Stomach (tissue), 4 donors: ENCODE measurements at regions not wholly inside any gene's neighbourhood (a gene's known extent, or its start where the extent isn't known, plus 50 kb on each side); places are given as distances from the start of the nearest gene placed in this dataset.

ENCODE experiments used
- EP300 ChIP-seq: sonication (generic); formaldehyde crosslinking; IDR thresholded peaks from one replicate; pipeline ENCODE4 v1.6.1; 2017; ENCODE audit warnings: antibody characterized with exemption
- POLR2A ChIP-seq, 4 donors: fragments of 450-650 bp; IDR thresholded peaks; one replicate each; pipeline ENCODE4 v1.6.1; 2016; ENCODE audit warnings: antibody characterized with exemption in 4 of 4, control low read depth in 2 of 4, mild to moderate bottlenecking in 1 of 4, moderate library complexity in 1 of 4
- TF ChIP-seq, protein P1 (sequence below), 7 experiments: fragments of 450-650 bp in 4 of 7; fragments of 200-600 bp in 3 of 7; sonication (generic) in 3 of 7; IDR thresholded peaks; one replicate each; pipeline ENCODE4 v1.5.1; 2016 to 2019; ENCODE audit warnings: antibody characterized with exemption in 7 of 7, control low read depth in 2 of 7, mild to moderate bottlenecking in 1 of 7

DNA sequence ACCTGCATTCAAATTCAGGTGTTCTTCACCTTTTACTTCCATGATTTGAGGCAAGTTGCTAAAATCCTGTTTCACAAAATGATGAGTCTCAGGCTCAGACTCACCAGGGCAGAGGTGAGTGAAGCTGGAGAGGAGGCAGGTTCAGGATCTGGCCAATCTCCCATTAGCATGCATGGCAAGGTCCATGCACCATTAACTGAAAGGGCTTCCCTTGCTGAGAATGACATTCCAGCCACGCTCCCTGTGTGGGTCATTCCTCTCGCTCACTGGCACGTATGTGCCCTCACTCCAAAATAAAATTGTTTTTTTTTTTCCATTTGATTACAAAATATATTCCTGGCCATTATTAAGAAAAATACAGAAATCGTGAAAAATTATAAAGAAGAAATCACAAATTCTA, 257.6 kb downstream of the C12orf75 start:
- TF ChIP-seq POLR2A (IDR thresholded peaks at IDR 0.05) = no peak
- no peak for TF ChIP-seq EP300
- TF ChIP-seq, protein P1, sequence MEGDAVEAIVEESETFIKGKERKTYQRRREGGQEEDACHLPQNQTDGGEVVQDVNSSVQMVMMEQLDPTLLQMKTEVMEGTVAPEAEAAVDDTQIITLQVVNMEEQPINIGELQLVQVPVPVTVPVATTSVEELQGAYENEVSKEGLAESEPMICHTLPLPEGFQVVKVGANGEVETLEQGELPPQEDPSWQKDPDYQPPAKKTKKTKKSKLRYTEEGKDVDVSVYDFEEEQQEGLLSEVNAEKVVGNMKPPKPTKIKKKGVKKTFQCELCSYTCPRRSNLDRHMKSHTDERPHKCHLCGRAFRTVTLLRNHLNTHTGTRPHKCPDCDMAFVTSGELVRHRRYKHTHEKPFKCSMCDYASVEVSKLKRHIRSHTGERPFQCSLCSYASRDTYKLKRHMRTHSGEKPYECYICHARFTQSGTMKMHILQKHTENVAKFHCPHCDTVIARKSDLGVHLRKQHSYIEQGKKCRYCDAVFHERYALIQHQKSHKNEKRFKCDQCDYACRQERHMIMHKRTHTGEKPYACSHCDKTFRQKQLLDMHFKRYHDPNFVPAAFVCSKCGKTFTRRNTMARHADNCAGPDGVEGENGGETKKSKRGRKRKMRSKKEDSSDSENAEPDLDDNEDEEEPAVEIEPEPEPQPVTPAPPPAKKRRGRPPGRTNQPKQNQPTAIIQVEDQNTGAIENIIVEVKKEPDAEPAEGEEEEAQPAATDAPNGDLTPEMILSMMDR (IDR thresholded peaks at IDR 0.05) = no peak
